Kidney (tissue), 13 donors: ENCODE measurements at regions not wholly inside any gene's neighbourhood (a gene's known extent, or its start where the extent isn't known, plus 50 kb on each side); places are given as distances from the start of the nearest gene placed in this dataset.

Experiments
- DNase-seq, 5 donors: peaks; one replicate each; pipeline ENCODE4 v3.0.0-alpha.2; 2013 to 2020
- FAIRE-seq: peaks from 2 replicates; lab custom pipeline; 2012; peaks lifted over from hg19 to GRCh38; lab: Jason Lieb, UNC
- H3K27ac ChIP-seq, 2 donors: one replicate each; pipeline ENCODE4 v1.7.0; 2013; ENCODE audit warnings: low read depth in 2 of 2, low read length in 2 of 2, inconsistent platforms in 1 of 2
- H3K27me3 ChIP-seq: one replicate; pipeline ENCODE4 v1.7.1; 2013; ENCODE audit warnings: low read length, inconsistent platforms; ENCODE audit not compliant: control insufficient read depth, insufficient read depth
- H3K36me3 ChIP-seq, 3 donors: one replicate each; pipeline versions ENCODE4 v1.7.0 to v1.7.1; 2013; ENCODE audit warnings: low read length in 3 of 3, control low read depth in 1 of 3, inconsistent platforms in 1 of 3; ENCODE audit not compliant: insufficient read depth in 3 of 3, control insufficient read depth in 2 of 3
- H3K4me1 ChIP-seq, 3 donors: one replicate each; pipeline versions ENCODE4 v1.7.0 to v1.7.1; 2013; ENCODE audit warnings: low read length in 3 of 3, inconsistent platforms in 1 of 3, low read depth in 1 of 3; ENCODE audit not compliant: control insufficient read depth in 2 of 3, insufficient read depth in 2 of 3
- H3K4me3 ChIP-seq, 3 donors: one replicate each; pipeline versions ENCODE4 v1.7.0 to v1.8.1; 2013; ENCODE audit warnings: low read length in 3 of 3, control low read depth in 1 of 3, inconsistent platforms in 1 of 3
- H3K9ac ChIP-seq, 3 donors: one replicate each; pipeline versions ENCODE4 v1.7.0 to v1.7.1; 2013; ENCODE audit warnings: low read length in 3 of 3, control low read depth in 1 of 3, inconsistent platforms in 1 of 3
- H3K9me3 ChIP-seq, 3 donors: one replicate each; pipeline versions ENCODE4 v1.7.0 to v1.7.1; 2013; ENCODE audit warnings: low read length in 3 of 3, control low read depth in 1 of 3, inconsistent platforms in 1 of 3; ENCODE audit not compliant: control insufficient read depth in 2 of 3, insufficient read depth in 1 of 3
- intact Hi-C: fragments of 100-400 bp; cut with DNase I; formaldehyde crosslinking; loops from one replicate; pipeline ENCODE4 v1.11.1; 2022
- TF ChIP-seq, protein P1 (sequence below): IDR thresholded peaks from 3 replicates; pipeline ENCODE4 v1.5.1; 2012; ENCODE audit warnings: mild to moderate bottlenecking, moderate library complexity, borderline replicate concordance; ENCODE audit not compliant: insufficient read depth; ENCODE audit errors: extremely low read depth
- donor health status: control.
- donor health status: control.
- donor health status: control.
- donor health status: control.
- donor health status: control.
- donor health status: DM: yes; HTN: yes; CAD: no.
- donor health status: Normal renal cell carcinoma (clear cell type).

DNA sequence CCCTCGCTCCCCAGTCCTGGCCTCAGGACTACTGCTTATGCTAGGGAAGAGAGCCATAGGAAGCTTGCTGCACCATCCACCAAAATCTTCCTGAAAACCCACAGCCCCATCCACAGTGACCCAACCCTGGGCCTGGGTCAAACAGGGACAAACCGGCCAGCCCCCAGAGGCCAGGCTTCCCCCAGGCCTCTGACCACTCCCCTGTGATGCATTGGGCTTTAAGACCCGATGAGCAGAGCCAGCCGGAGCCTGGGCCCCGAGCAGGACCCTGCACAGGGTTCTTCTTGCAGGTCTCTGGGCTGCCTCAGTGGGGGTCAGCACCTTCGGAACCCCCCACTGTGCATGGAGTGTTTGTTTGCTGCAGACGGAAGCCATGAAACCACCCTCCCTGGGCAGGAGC lies 583.7 kb downstream of the BRD1 start:
- intact Hi-C loops, result no loop called here
- TF ChIP-seq, protein P1, sequence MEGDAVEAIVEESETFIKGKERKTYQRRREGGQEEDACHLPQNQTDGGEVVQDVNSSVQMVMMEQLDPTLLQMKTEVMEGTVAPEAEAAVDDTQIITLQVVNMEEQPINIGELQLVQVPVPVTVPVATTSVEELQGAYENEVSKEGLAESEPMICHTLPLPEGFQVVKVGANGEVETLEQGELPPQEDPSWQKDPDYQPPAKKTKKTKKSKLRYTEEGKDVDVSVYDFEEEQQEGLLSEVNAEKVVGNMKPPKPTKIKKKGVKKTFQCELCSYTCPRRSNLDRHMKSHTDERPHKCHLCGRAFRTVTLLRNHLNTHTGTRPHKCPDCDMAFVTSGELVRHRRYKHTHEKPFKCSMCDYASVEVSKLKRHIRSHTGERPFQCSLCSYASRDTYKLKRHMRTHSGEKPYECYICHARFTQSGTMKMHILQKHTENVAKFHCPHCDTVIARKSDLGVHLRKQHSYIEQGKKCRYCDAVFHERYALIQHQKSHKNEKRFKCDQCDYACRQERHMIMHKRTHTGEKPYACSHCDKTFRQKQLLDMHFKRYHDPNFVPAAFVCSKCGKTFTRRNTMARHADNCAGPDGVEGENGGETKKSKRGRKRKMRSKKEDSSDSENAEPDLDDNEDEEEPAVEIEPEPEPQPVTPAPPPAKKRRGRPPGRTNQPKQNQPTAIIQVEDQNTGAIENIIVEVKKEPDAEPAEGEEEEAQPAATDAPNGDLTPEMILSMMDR, result no peak
- DNase-seq, result no peak
- H3K4me3 ChIP-seq, result no peak overlapping the region
- no peak overlapping the region for H3K9ac ChIP-seq
- no peaks in the 10 kb centered on the region for H3K27me3 ChIP-seq
- no peak overlapping the region for H3K27ac ChIP-seq
- H3K4me1 ChIP-seq, result no peaks in the 10 kb centered on the region
- FAIRE-seq, result no peak
- no peaks in the 10 kb centered on the region for H3K36me3 ChIP-seq
- no peaks in the 10 kb centered on the region for H3K9me3 ChIP-seq

DNA sequence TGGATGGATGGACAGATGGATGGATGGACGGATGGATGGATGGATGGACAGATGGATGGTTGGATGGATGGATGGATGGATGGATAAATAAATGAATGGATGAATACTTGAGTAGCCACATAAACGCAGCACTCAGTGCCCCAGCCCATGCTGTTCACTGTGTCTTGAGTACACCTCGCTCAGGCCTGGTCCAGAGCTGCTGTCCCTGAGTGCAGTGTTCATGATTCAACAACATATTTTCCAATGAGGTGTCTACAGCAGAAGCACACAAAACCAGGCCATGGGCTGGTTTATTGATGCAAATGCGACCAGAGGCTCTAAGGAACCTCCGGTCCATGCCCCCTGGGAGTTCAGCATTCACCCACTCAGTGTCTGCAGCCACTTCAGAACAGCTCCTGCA lies 584.3 kb downstream of the BRD1 start:
- H3K27me3 ChIP-seq, result no peaks in the 10 kb centered on the region
- no peak overlapping the region for H3K9ac ChIP-seq
- no peak for FAIRE-seq
- TF ChIP-seq, protein P1, result no peak
- no peak overlapping the region for H3K4me3 ChIP-seq
- no peaks in the 10 kb centered on the region for H3K4me1 ChIP-seq
- intact Hi-C loops, result no loop called here
- no peaks in the 10 kb centered on the region for H3K9me3 ChIP-seq
- no peaks in the 10 kb centered on the region for H3K36me3 ChIP-seq
- DNase-seq, result peak in 1 of 5 donors; percentile 37
- H3K27ac ChIP-seq, result no peak overlapping the region

DNA sequence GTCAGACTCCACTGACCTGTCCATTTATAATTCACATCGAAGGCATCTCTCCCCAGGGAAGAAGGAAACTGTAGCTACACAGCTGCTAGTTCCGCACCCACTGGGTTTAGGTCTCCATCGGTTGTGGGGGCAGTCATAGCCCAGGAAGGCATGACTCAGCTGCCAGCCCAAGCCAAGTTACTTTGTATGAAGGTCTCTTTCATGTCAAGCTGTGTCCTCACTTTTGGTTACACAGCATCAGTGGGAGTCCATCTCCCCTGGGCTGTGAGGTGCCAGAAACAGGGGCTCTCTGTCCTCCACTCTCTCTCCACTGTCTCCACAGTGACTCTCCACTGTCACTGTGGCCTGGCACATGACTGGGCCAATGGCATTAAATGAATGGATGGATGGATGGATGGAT lies 585.2 kb downstream of the BRD1 start:
- TF ChIP-seq, protein P1, result no peak
- no peak overlapping the region for H3K4me3 ChIP-seq
- H3K9me3 ChIP-seq, result no peaks in the 10 kb centered on the region
- no peaks in the 10 kb centered on the region for H3K36me3 ChIP-seq
- DNase-seq (no peak), FAIRE-seq (no peak)
- no peak overlapping the region for H3K9ac ChIP-seq
- H3K27ac ChIP-seq, result no peak overlapping the region
- no peaks in the 10 kb centered on the region for H3K4me1 ChIP-seq
- no peaks in the 10 kb centered on the region for H3K27me3 ChIP-seq
- intact Hi-C loops, result no loop called here

DNA sequence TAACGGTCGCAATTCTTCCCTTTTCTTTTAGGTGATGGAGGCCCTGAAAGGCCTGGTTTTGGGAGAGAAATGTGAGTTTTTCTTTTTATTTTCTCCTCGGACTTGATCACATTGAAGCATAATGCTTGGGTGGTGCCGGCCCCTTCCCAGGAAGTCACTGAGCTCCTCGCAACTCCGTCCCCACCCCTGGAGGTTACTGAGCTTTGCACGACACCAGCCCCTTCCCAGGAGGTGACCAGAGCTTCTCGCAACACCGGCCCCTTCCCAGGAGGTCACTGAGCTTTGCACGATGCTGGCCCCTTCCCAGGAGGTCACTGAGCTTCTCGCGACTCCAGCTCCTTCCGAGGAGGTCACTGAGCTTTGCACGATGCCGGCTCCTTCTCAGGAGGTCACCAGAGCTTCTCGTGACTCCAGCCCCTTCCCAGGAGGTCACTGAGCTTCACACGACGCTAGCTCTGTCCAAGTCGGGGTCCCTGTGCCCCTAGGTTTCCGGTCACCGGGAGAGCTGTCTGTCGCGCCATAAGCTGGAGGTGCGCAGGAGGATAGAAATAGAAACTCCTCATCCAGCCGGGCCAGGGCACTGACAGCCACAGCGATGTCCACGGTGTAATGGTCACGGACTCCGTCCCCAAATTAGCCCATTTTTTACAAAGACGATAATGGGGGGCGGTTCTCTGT lies 586.4 kb downstream of the BRD1 start:
- Histone ChIP-seq H3K36me3 (no peaks in the 10 kb centered on the region), H3K27me3 (no peaks in the 10 kb centered on the region), H3K4me1 (no peaks in the 10 kb centered on the region), H3K27ac (no peak overlapping the region), H3K9ac (no peak overlapping the region), H3K9me3 (no peaks in the 10 kb centered on the region), H3K4me3 (no peak overlapping the region)
- TF ChIP-seq, protein P1, result no peak
- intact Hi-C loops, result no loop called here
- FAIRE-seq (no peak), DNase-seq (peak in 1 of 5 donors; percentile 41)
